Upper lobe of right lung (tissue), 1 donor: ENCODE measurements at regions not wholly inside any gene's neighbourhood (a gene's known extent, or its start where the extent isn't known, plus 50 kb on each side); places are given as distances from the start of the nearest gene placed in this dataset.

Experiments
- ATAC-seq: fragments of 200-7000 bp; cut with Tn5 transposase; one replicate; pipeline ENCODE4 v1.9.1; 2020; ENCODE audit warnings: mild to moderate bottlenecking, moderate library complexity
- DNase-seq: peaks from one replicate; pipeline ENCODE4 v3.0.0-alpha.2; 2020
- H3K27ac ChIP-seq: fragments of 200-600 bp; one replicate; pipeline ENCODE4 v1.8.0; 2022
- H3K27me3 ChIP-seq: fragments of 200-600 bp; one replicate; pipeline ENCODE4 v1.8.0; 2022; ENCODE audit warnings: mild to moderate bottlenecking
- H3K36me3 ChIP-seq: fragments of 200-600 bp; one replicate; pipeline ENCODE4 v1.8.0; 2022
- H3K4me1 ChIP-seq: fragments of 200-600 bp; one replicate; pipeline ENCODE4 v1.8.0; 2022
- H3K4me3 ChIP-seq: fragments of 200-600 bp; one replicate; pipeline ENCODE4 v1.8.0; 2022; ENCODE audit warnings: mild to moderate bottlenecking
- H3K9me3 ChIP-seq: fragments of 200-600 bp; one replicate; pipeline ENCODE4 v1.8.0; 2022
- intact Hi-C: fragments of 100-400 bp; cut with DNase I; formaldehyde crosslinking; loops from one replicate; pipeline ENCODE4 v1.11.0; 2022
- TF ChIP-seq, protein P1 (sequence below): fragments of 200-600 bp; IDR thresholded peaks from one replicate; pipeline ENCODE4 v1.8.0; 2022; ENCODE audit warnings: antibody characterized with exemption
- donor health status: DM: no; HTN: yes; CAD: no; lungs with severe emphysema.

DNA sequence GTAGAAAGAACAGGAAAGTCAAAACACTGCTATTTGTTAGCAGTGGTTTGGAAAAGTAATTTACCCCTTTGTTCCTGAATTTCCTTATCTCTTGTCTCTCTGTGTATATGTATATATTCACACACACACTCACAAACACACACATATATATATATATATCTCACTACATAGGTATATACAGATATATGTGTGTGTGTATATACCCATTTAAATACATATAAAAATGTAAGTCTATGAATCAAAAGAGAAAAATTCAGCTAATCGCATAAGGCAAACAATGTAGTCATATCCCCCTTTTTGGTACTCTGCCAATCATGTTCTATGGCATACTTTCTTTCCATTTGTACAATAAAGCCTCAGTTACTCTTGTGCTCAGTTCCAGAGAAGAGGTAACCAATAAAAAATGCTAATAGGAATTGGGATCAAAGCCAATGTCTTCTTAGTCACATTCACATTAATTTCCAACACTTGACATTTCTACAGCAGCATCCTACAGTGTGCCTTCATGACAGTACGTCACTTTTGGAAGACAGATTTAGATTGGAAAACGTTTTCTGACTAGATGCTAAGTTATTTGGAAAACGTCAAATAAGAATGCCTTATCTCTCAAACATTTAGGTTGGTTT lies 94.6 kb downstream of the MC4R start:
- no peak overlapping the region for H3K27ac ChIP-seq
- H3K4me3 ChIP-seq: no peak overlapping the region
- H3K4me1 ChIP-seq: no peaks in the 10 kb centered on the region
- no peaks in the 10 kb centered on the region for H3K9me3 ChIP-seq
- TF ChIP-seq, protein P1, sequence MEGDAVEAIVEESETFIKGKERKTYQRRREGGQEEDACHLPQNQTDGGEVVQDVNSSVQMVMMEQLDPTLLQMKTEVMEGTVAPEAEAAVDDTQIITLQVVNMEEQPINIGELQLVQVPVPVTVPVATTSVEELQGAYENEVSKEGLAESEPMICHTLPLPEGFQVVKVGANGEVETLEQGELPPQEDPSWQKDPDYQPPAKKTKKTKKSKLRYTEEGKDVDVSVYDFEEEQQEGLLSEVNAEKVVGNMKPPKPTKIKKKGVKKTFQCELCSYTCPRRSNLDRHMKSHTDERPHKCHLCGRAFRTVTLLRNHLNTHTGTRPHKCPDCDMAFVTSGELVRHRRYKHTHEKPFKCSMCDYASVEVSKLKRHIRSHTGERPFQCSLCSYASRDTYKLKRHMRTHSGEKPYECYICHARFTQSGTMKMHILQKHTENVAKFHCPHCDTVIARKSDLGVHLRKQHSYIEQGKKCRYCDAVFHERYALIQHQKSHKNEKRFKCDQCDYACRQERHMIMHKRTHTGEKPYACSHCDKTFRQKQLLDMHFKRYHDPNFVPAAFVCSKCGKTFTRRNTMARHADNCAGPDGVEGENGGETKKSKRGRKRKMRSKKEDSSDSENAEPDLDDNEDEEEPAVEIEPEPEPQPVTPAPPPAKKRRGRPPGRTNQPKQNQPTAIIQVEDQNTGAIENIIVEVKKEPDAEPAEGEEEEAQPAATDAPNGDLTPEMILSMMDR: no peak
- DNase-seq: no peak
- no peak for ATAC-seq
- H3K36me3 ChIP-seq: no peaks in the 10 kb centered on the region
- no peaks in the 10 kb centered on the region for H3K27me3 ChIP-seq
- intact Hi-C loops: no loop called here

DNA sequence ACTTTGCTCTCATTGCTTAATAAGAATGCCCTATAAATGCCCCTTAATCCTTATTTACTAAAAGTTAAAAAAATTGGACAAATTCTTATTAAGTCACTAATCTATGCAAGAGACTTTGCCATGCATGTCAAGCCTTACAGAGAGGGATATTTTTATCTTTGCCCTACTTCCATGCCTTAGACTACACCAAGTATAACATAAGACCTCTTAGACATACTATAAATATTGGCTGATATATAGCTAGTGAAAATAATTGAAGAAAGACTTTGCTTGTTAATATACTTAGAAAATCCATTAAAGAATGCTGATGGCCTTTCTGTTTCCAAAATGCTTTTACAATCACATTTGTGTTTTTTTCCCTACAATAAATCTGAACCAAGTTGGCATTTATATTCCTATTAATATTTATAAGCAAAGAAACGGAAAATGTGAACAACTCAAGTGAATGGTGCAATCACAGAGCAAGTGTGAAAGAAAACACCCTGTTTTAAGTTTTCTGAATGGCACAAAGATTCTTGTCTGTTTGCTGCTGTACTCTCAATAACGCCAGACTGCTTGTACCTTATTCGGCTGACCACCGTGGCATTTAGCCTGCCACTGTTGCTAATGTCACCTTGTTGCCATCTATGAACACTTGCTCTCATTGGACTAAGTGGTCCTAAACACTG lies 105.0 kb downstream of the MC4R start:
- intact Hi-C loops: no loop called here
- no peak overlapping the region for H3K4me3 ChIP-seq
- TF ChIP-seq, protein P1: no peak
- DNase-seq (no peak), ATAC-seq (no peak)
- H3K4me1 ChIP-seq: no peaks in the 10 kb centered on the region
- H3K9me3 ChIP-seq: no peaks in the 10 kb centered on the region
- H3K27ac ChIP-seq: no peak overlapping the region
- no peaks in the 10 kb centered on the region for H3K27me3 ChIP-seq
- no peaks in the 10 kb centered on the region for H3K36me3 ChIP-seq

DNA sequence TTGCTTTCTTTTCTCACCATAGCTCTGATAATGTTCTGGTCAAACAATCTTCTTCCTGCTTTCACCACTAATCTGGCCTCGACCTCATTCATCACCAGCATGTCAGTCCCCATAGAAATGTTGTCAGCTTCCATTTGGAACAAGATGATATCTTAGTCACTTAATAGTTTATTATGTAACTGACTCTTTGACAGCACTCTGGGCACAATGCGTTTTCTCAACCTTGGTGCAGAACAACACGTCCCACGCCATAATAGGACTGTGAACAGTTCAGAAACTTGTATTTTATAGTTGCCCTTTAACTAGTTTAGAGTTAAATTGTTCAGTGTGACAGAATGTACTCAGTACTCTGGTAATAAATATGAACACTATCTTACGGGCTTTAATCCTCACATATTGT lies 106.0 kb downstream of the MC4R start:
- Histone ChIP-seq H3K27me3 (no peaks in the 10 kb centered on the region), H3K9me3 (no peaks in the 10 kb centered on the region), H3K27ac (no peak overlapping the region), H3K36me3 (no peaks in the 10 kb centered on the region), H3K4me1 (no peaks in the 10 kb centered on the region), H3K4me3 (no peak overlapping the region)
- DNase-seq: no peak
- intact Hi-C loops: no loop called here
- TF ChIP-seq, protein P1: no peak
- ATAC-seq: no peak

DNA sequence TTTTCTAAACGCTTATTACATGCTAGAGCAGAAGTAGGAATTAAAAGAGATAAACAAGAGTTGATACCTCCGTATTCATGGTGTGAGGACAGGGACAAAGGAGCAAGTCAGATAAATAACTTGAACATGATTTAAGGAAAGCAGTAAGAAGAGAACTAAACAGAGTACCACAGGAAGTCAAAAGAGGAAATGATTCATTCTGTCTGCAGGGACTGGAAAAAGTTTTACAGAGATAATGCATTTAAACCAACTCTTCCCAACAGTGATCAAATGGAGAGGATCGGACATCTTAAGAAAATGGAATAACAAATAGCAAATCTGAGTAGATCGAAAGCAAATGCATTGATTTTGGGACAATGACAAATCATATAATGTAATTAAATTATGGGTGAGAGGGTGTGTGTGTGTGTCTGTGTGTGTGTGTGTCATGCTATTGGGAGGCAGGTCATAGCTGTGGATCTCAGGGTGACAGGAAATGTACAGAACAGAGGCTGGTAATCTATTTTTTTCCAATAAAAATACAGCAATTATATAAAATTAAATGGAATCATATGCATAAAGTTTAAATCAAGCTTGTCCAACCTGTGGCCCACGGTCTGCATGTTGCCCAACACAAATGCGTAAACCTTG lies 113.4 kb downstream of the MC4R start:
- no peak overlapping the region for H3K4me3 ChIP-seq
- DNase-seq (no peak), ATAC-seq (no peak)
- H3K4me1 ChIP-seq: no peaks in the 10 kb centered on the region
- TF ChIP-seq, protein P1: no peak
- H3K9me3 ChIP-seq: no peaks in the 10 kb centered on the region
- H3K36me3 ChIP-seq: no peaks in the 10 kb centered on the region
- intact Hi-C loops: no loop called here
- no peak overlapping the region for H3K27ac ChIP-seq
- H3K27me3 ChIP-seq: no peaks in the 10 kb centered on the region

DNA sequence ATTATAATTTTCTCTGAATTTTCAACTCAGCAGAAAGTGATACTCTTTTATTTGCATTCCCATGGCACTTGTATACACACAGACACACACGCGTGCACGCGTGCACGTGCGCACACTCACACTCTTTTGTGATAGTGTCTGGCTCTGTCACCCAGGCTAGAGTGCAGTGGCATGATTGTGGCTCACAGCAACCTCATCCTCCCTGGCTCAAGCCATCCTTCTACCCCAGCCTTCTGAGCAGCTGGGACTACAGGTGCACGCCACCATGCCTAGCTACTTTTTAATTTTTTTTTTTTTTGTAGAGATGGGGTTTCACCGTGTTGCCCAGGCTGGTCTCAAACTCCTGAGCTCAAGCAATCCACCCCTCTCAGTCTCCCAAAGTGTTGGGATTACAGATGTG lies 123.2 kb downstream of the MC4R start:
- intact Hi-C loops: no loop called here
- Histone ChIP-seq H3K27ac (no peak overlapping the region), H3K4me1 (no peaks in the 10 kb centered on the region), H3K9me3 (no peaks in the 10 kb centered on the region), H3K4me3 (no peak overlapping the region), H3K27me3 (no peaks in the 10 kb centered on the region), H3K36me3 (no peaks in the 10 kb centered on the region)
- DNase-seq (no peak), ATAC-seq (no peak)
- TF ChIP-seq, protein P1: no peak
